ENCODE measurements at regions not wholly inside any gene's neighbourhood (a gene's known extent, or its start where the extent isn't known, plus 50 kb on each side); places are given as distances from the start of the nearest gene placed in this dataset.

DNA sequence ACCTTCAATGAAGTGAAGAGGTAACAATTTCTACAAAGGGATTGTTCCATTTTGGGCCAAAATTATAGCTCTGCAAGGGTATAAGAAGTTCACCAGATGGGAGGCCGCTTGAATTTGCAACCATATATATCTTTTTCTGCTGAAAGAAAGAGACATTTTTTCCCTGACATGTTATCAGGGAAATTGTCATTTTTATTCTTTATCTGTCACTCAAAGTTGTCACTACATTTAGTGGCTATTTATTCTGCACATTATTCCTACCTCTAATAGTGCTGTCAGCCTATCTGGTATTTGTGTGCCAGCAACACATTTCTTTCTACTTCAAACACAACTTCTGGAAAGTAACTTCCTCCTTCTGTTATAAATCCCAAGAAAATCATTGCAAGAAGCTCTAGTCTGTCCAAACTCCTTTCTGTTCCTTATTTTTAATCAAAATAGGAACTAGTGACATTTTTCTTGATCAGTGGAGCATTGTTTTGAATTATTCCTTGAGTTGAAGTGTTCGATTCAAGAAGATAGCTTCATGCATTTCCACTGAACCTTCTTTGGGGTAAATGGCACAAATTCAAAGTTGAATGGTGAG, 137.9 kb upstream of the ATP2B1 start:
- TF ChIP-seq, protein P1, sequence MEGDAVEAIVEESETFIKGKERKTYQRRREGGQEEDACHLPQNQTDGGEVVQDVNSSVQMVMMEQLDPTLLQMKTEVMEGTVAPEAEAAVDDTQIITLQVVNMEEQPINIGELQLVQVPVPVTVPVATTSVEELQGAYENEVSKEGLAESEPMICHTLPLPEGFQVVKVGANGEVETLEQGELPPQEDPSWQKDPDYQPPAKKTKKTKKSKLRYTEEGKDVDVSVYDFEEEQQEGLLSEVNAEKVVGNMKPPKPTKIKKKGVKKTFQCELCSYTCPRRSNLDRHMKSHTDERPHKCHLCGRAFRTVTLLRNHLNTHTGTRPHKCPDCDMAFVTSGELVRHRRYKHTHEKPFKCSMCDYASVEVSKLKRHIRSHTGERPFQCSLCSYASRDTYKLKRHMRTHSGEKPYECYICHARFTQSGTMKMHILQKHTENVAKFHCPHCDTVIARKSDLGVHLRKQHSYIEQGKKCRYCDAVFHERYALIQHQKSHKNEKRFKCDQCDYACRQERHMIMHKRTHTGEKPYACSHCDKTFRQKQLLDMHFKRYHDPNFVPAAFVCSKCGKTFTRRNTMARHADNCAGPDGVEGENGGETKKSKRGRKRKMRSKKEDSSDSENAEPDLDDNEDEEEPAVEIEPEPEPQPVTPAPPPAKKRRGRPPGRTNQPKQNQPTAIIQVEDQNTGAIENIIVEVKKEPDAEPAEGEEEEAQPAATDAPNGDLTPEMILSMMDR (conservative IDR thresholded peaks at IDR 0.05 in 1 of 2, IDR thresholded peaks at IDR 0.05 in 1 of 2; ENCODE audit: extremely low read depth in 1 of 2, insufficient read depth in 1 of 2, low read depth in 1 of 2, low read length in 2 of 2), result no peak
- TF ChIP-seq EZH2 (IDR thresholded peaks at IDR 0.05; ENCODE audit: borderline replicate concordance, low read length), result no peak
